ENCODE measurements at regions not wholly inside any gene's neighbourhood (a gene's known extent, or its start where the extent isn't known, plus 50 kb on each side); places are given as distances from the start of the nearest gene placed in this dataset.

GRCh38 chr16:66212428-66212827, 154.1 kb upstream of the CDH5 start:
- no peak for DNase-seq (ENCODE audit: low read depth in 3 of 3, low spot score in 1 of 3)

GRCh38 chr16:66211651-66212050, 154.8 kb upstream of the CDH5 start:
- DNase-seq (ENCODE audit: low read depth in 3 of 3, low spot score in 1 of 3), result no peak

DNA sequence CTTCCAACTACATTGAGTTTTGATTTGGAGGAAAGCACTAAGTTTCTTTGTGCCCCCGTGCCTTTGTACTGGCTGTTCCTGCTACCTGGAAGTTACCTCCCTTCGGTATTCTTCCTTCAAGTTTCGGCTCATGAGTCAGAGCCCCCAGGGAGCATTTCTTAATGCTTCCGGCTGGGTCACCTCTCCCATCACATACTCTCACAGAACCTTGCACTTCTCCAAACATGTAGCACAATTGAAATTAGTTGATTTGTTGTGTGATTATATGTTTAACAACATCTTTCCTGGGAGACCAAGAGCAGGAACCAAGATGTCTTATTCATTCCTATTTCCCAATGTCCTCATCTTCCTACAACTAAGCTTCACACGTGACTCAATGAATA, 158.6 kb upstream of the CDH5 start:
- no peak for DNase-seq (ENCODE audit: low read depth in 3 of 3, low spot score in 1 of 3)

DNA sequence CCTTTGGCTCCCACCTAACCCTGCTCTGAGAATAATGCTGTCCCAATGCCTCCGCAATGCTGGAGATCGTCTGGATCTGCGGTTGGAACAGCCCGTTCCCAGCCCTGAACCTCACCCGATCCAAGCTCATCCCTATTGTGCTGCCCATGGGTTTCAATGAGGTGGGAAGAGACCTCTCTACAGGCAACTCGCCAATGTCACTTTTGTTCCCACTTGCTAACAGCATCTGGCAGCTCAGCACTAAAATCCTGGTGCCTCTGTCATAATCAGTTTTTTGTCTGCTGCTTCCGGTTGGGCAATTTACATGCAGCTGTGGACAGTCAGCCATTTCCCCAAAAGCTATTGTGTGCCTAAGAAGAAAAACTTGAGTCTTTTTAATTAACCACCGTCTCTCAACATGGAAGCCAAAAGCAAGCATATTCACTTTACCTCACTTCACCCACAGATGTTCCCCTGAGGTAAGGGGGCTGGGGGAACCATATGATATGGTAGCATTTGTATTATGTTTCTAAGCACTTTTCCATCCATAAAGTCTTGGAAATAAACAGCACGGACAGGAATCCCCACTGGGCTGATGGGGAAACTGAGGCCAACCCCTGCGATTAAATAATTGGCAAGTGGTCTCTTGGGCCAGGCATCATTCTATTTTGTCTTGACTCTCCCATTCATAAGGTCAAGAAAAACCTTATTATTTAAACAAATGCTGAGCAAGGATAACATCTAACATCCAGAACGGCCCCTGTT, 159.2 kb upstream of the CDH5 start:
- no peak for DNase-seq (ENCODE audit: low read depth in 3 of 3, low spot score in 1 of 3)

DNA sequence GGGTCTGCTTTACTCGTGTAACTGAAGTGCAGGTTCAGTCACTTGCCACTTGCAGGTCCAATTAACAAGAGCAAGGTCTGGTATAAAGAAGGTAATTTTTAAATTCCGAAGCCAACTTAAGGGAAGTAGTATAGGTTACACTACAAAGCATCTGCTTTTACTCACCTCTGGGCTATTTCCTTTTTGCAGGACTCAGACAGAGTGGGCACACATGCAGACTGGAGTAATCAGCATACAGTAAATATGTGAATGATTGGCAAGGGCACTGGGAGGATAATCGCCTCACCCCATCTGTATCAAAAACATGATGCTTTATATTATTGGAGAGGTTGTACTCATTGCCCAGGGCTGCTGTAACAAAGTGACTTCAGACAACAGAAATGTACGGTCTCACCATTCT, 160.1 kb upstream of the CDH5 start:
- DNase-seq (ENCODE audit: low read depth in 3 of 3, low spot score in 1 of 3), result no peak

GRCh38 chr16:66205287-66206231, 160.9 kb upstream of the CDH5 start:
- no peak for DNase-seq (ENCODE audit: low read depth in 3 of 3, low spot score in 1 of 3)

DNA sequence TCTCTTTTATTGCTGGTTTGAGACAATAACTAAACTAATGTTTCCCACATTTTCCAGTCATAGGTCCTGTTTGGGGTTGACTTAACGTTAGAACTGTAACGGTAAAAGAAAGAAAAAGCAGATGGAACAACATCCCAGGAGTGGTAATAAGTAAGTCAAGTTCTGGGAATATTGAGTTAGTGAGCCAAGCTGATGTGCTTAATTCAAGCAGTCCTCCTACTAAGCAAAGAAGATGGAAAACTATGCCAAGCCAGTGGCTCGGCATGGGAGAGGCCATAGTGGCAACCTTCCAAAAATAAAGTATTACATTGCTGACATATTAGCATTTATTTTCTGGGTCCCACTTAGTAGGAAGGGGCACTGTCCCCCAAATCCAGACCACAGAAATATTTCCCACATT, 161.7 kb upstream of the CDH5 start:
- no peak for DNase-seq (ENCODE audit: low read depth in 3 of 3, low spot score in 1 of 3)

DNA sequence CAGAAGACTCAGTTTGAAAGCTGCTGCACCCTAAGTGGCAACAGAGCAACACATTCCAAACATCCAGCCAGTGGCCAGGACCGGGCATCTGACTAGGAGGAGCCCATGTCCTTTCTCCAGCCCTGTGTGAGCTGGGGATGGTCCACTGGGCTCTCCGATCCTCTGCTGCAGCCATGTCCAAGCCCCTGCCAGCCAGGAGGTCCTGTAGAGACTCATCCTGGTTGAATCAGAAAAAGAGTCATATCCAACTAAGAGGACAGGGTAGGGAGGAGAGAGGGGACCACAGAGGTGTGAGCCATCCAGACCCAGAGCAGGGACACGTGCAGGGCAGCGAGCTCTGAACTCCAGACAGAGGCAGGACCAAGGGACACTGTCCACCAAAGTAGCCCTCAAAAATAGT, 163.0 kb upstream of the CDH5 start:
- no peak for DNase-seq (ENCODE audit: low read depth in 3 of 3, low spot score in 1 of 3)

DNA sequence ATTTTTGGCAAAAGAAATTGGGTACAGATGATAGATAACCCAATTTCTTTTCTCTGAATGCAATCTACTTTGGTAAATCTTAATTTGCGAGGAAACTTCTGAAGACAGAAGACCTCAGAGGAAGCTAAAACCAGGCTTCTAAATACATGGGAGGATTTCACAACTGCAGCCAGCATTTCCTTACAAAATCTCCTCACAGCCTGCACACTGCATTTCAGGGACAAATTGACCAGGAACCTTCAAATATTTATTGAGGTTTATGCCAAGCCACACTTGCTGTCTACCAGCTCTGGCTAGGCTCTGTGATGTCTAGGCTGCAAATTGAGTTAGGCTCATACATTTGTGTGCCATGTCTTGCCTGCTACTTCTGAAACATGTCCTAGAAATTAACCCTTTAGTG, 167.3 kb upstream of the CDH5 start:
- DNase-seq (ENCODE audit: low read depth in 3 of 3, low spot score in 1 of 3), result no peak

- DNase-seq (ENCODE audit: low read depth in 3 of 3, low spot score in 1 of 3), result no peak
Observed at GRCh38 chr16:66198641-66199040, 167.8 kb upstream of the CDH5 start.

GRCh38 chr16:66197668-66198278, 168.7 kb upstream of the CDH5 start:
- DNase-seq (ENCODE audit: low read depth in 3 of 3, low spot score in 1 of 3), result no peak

GRCh38 chr16:66196770-66197169, 169.7 kb upstream of the CDH5 start:
- DNase-seq (ENCODE audit: low read depth in 3 of 3, low spot score in 1 of 3), result no peak

DNA sequence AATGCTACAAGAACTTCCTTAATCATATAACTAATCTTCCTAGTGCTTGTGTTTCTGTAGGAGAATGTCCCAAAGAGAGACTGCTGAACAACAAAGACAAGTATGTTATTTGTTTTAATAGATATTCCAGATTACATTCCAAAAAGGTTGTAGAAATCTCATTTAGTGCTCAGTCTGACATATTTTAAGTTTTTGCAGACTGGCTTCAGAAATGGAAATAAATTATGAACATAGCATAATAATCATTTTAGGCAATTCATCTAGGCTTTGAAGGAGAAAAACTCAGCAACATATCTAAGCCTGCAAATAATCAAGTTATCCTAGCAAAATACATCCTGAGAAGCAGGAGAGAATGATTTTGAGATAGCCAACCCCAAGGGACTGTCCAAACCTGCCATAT, 171.6 kb upstream of the CDH5 start:
- no peak for DNase-seq (ENCODE audit: low read depth in 3 of 3, low spot score in 1 of 3)

DNA sequence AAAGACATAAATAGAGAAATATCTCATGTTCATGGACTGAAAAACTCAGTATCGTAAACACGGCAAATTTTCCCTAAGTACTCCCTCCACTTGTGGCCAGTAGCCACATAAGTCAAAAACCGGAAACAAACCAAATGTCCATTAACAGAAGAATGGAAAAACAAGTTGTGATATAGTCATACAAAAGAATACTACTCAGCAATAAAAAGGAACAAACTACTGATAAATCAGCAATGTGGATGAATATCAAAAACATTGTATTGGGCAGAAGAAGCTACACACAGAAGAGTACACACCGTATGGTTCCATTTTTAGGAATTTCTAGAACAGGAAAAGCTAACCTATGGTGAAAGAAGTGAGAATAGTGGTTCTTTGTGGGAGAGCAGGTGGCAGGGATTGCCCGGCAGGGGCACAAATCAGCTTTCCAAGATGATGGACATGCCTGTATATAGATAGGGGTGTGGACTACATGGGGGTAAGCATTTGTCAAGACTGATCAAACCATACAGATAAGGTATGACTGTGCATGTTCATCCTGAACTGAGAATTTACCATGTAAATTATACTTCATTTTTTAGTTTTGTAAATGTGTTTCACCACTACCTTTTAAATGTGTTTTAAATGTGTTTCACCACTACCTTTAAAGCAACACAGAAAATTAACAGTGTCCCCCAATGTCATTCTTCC, 172.8 kb upstream of the CDH5 start:
- DNase-seq (ENCODE audit: low read depth in 3 of 3, low spot score in 1 of 3), result no peak

DNA sequence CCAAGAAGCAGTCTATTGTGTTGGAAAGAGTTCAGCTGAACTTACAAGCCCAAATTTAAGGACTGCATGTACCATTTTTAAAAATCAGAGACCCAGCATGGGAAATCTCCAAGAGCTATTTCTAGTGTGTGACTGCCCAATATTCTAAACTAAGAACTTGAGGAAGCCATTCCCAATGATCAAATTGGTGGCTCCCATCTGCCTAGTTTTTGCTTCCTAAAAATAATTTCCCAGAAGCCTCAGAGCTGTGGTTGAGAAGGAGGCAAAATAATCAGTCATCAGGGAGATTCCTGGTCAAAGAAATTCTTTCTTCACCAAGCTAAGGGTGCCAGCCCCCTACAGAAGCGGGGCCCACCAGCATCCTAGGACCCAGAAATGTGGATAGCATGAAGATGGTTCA, 176.1 kb upstream of the CDH5 start:
- no peak for DNase-seq (ENCODE audit: low read depth in 3 of 3, low spot score in 1 of 3)

DNA sequence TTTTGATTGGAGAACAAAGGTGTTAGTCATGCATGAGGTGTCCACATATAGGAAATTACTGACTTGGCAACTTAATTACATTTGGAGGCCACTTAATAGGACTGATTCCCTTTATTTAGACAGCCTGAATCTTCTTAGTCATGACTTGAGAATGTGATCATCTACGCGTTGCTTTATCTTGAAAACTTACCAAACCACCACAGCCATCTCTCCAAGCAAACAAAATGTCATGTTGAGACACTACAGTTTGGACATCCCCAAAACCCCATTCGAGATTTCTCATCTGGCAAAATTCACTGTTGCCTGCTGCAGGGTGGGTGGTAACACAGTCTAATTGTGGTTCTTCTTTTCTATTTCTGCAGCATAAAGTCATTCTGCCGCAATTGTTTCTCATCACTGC, 176.5 kb upstream of the CDH5 start:
- DNase-seq (ENCODE audit: low read depth in 3 of 3, low spot score in 1 of 3), result no peak

DNA sequence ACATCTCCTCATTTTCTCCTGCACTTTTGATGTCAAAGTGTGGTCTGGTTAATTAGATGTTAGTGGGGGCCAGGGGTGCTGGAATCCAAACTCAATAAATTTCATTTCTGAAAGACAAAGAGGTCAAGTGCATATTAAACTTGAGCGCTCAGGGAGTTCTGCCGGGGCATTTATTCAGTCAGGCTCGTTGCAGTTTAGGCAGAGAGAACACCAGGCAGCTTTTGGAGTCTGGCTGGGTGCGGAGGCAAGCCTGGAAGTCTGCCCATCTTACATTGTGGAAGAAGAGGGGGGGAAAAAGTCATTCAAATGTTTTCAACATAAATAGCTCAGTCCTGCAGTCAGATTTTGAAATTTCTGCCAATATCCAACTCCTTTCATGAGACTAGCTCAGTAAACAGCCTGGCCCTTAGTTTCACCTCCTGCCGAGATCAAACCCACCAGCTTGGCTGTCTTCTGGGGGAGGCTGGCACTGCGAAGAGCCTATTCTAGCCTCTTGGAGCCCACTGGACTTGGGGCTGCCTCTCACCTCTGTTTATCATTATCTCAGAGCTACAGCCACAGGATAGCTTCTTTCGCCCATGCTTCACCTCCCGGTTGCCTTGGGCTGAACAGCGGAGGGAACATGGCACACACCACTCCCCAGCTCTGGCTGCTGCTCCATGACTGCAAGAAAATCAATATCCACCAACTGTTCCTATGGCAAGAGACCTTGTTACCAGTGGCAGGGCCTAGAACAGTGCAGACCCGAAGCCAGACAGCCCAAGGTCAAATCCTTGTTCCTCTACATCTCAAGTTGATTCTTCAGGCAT, 177.4 kb upstream of the CDH5 start:
- DNase-seq (ENCODE audit: low read depth in 3 of 3, low spot score in 1 of 3), result no peak

- no peak for DNase-seq (ENCODE audit: low read depth in 3 of 3, low spot score in 1 of 3)
Observed at GRCh38 chr16:66186251-66186785, 180.2 kb upstream of the CDH5 start.

- DNase-seq (ENCODE audit: low read depth in 3 of 3, low spot score in 1 of 3), result no peak
Observed at GRCh38 chr16:66182592-66182991, 183.9 kb upstream of the CDH5 start.

- DNase-seq (ENCODE audit: low read depth in 3 of 3, low spot score in 1 of 3), result no peak
Observed at GRCh38 chr16:66176731-66177130, 189.8 kb upstream of the CDH5 start.
